ENCODE measurements at regions not wholly inside any gene's neighbourhood (a gene's known extent, or its start where the extent isn't known, plus 50 kb on each side); places are given as distances from the start of the nearest gene placed in this dataset.

GRCh38 chr9:90287567-90288274, 354.9 kb downstream of the DIRAS2 start:
- DNase-seq, result no peak

GRCh38 chr9:90288275-90288639, 354.4 kb downstream of the DIRAS2 start:
- no peak for DNase-seq

GRCh38 chr9:90290716-90291485, 351.7 kb downstream of the DIRAS2 start:
- DNase-seq, result no peak

- no peak for DNase-seq
Observed at GRCh38 chr9:90296539-90296938, 346.1 kb downstream of the DIRAS2 start.

GRCh38 chr9:90299968-90300367, 342.7 kb downstream of the DIRAS2 start:
- DNase-seq, result no peak

GRCh38 chr9:90300611-90301276, 341.9 kb downstream of the DIRAS2 start:
- DNase-seq, result no peak

- peak; percentile 7 for DNase-seq
Observed at GRCh38 chr9:90301277-90301653, 341.4 kb downstream of the DIRAS2 start.

- no peak for DNase-seq
Observed at GRCh38 chr9:90303655-90304054, 339.0 kb downstream of the DIRAS2 start.

GRCh38 chr9:90306158-90306557, 336.5 kb downstream of the DIRAS2 start:
- no peak for DNase-seq

GRCh38 chr9:90307167-90307833, 335.3 kb downstream of the DIRAS2 start:
- no peak for DNase-seq

GRCh38 chr9:90307891-90308290, 334.7 kb downstream of the DIRAS2 start:
- no peak for DNase-seq

- DNase-seq, result no peak
Observed at GRCh38 chr9:90308691-90309090, 333.9 kb downstream of the DIRAS2 start.

GRCh38 chr9:90309809-90310520, 332.7 kb downstream of the DIRAS2 start:
- no peak for DNase-seq

- no peak for DNase-seq
Observed at GRCh38 chr9:90310521-90310876, 332.1 kb downstream of the DIRAS2 start.

GRCh38 chr9:90311811-90312210, 330.8 kb downstream of the DIRAS2 start:
- DNase-seq, result no peak

GRCh38 chr9:90322296-90322695, 320.3 kb downstream of the DIRAS2 start:
- no peak for DNase-seq

GRCh38 chr9:90325913-90326653, 316.5 kb downstream of the DIRAS2 start:
- no peak for DNase-seq

- no peak for DNase-seq
Observed at GRCh38 chr9:90330231-90330630, 312.4 kb downstream of the DIRAS2 start.

- no peak for DNase-seq
Observed at GRCh38 chr9:90331826-90332575, 310.6 kb downstream of the DIRAS2 start.

- no peak for DNase-seq
Observed at GRCh38 chr9:90333226-90333625, 309.4 kb downstream of the DIRAS2 start.

GRCh38 chr9:90340421-90340820, 302.2 kb downstream of the DIRAS2 start:
- DNase-seq, result no peak
